CD4-positive, alpha-beta T cell treated with Interleukin-12 subunit alpha and Interleukin-12 subunit beta, for 1 hour (primary cell): ENCODE measurements at regions not wholly inside any gene's neighbourhood (a gene's known extent, or its start where the extent isn't known, plus 50 kb on each side); places are given as distances from the start of the nearest gene placed in this dataset.
"Not testable (repeated sequence)": the region's sequence is repeated elsewhere in the genome, so short reads cannot be mapped to it uniquely, and the experiment has no call there.

Experiments used
- DNase-seq: peaks from one replicate; pipeline ENCODE4 v3.0.0-alpha.2; 2020

DNA sequence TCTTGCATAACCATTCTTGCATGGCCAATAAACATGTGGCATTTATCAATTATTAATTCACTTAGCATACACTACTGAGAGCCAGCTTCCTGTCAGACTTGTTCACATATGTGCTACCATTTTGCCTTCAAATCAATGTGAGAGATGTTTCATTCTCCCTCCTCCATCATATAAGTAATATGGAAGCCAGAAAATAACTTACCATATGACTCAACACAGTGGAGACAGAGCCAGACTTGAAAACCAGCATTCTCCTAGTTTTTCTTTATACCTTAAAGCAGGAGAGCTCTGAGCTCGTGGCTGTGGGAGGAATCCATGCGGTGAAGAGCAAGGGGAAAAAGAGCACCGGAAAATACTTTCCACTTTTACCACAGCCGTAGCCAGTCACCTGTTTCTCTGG lies 215.0 kb upstream of the LRATD1 start:
- no peak for DNase-seq

DNA sequence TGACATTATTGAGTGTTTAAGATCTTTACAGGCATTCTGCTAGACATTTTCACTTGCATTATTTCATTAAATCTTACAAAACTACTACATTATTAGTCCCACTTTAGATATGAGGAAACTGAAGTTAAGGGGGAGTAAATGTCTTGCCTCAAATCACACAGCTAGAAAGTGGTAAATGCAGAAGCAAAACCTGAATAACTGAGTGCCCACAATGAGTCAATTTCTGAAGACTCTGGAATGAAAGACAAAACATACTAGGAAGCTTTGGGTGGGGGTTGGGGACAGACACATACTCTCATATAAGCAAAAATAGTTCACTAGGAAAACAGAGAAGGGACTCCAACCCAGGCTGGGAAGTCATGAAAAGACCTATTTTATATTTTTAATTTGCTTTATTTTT lies 214.4 kb upstream of the LRATD1 start:
- DNase-seq: no peak

- no peak for DNase-seq
These were observed 211.7 kb upstream of the LRATD1 start for GRCh38 chr2:14420851-14421250.

DNA sequence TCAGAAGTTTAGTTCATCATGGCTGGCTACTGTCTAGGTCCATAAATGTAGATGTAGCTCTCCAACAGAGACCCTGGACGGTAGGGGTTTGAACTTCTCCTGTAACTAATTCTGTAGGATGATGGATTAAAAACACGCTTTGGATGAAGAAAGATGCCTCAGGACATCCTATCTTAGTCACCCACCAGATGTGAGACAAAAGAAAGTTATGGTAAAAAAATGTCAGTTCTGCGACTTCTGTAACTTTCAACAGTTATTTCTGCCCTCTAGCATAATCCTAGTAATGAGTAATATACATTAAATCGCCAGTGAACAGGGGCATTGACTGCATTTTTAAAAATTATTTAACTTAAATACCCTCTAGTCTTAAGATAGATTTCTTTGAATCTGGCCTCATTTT lies 210.1 kb upstream of the LRATD1 start:
- DNase-seq: no peak

- no peak for DNase-seq
These were observed 209.2 kb upstream of the LRATD1 start for GRCh38 chr2:14423145-14423906.

DNA sequence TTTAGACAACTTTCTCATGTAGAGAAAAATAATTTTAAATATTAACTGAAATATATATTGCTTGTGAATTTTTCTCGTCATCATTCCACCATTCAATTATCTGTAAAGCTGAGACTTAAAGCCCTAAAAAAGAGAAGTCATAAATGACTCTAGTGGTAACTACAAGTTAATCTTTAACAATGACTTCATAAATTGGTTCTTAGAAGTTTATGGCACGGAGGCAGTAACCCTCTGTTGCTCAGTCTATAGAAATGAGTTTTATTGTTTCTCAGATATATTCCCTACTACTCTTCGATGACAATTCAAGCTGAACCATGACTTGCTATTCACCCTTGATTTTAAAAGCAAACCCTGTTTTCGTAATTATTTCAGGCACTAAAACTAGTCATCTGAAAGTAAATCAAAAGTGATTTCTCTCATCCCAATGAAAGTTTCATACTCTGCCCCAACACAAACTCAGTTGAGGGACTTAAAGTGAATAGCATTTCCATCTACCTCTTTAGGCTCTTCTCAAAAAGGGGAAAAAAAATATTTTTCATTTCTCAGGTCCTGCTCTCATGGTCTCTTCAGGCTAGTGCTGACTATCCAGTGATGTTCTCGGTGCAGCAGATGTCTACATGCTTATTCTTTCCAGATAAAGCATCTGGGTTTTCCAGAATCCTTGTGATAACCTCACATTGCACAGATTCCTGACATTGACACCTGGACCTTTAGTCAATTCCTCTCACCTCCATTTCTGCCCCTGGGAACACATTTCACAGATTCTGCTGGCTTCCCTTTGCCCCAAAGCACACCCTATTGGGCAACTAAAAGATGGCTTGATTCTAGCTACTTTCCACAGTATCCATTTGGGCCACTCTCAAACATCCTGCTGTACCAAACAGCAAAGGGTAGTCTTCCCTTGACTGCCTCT lies 207.8 kb upstream of the LRATD1 start:
- DNase-seq: no peak

DNA sequence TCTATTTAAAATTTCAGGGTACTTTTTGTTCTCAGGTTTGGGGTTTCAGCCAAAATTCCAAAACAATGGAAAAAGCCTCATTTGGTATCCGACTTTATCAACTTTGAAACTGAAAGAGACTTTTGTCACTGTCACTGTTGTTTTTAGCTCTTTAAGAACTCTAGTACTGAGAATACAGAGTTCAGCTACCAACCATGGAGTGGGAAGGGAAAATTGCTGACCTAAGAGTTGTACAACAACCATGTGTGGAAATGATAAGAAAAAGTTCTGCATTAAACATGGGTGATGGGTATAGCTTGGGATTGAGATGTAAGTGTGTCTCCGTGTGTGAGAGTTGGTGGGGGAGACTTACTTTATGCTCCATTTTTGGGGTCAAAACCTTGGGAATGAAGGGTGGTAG lies 206.6 kb upstream of the LRATD1 start:
- DNase-seq: no peak

DNA sequence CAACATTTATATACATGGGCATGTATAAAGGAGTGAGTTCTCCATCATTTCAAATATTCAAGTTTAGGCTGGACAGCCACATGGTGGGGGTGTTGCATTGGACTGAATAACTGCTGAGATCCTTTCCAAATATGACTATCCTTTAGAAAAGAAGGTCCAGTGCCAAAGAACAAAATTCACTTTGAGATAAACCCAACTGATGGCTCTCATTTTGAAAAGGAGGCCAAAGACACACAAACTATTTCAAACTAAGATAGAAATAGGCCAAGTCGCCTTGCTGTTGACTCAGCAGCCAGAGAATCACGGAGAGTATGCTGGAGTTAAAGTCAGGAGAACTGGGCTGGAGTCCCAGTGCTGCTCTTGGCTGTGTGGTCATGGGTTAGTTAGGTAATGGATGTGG lies 204.5 kb upstream of the LRATD1 start:
- no peak for DNase-seq

- no peak for DNase-seq
These were observed 198.5 kb upstream of the LRATD1 start for GRCh38 chr2:14433946-14434495.

DNA sequence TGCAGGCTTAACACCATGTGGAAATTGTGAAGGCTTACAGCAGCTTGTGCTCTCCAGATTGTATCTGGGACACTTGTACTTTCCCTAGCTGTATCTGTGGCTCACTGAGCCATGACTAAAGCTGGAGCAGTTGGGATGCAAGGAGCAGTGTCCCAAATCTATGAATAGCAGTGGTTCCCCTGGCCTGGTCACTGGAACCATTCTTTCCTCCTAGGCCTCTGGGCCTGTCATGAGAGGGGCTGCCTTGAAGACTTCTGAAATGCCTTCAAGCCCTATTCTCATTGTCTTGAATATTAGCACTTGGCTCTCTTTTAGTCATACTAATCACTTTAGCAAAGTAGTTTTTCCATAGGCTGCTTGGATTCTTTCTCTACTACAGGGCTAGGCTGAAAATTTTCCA lies 186.8 kb upstream of the LRATD1 start:
- DNase-seq: no peak

DNA sequence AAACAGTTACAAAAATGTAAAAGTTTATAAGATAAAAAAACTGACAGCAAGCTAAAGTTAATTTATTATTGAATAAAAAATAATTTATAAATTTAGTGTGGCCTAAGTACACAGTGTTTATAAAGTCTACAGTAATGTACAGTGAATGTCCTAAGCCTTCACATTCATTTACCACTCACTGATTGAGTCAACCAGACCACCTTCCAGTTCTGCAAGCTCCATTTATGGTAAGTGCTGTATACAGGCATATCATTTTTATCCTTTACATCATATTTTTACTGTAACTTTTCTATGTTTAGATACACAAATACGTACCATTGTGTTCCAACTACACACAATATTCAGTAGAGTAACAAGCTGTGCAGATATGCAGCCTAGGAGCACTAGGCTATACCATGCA lies 184.2 kb upstream of the LRATD1 start:
- DNase-seq: no peak

DNA sequence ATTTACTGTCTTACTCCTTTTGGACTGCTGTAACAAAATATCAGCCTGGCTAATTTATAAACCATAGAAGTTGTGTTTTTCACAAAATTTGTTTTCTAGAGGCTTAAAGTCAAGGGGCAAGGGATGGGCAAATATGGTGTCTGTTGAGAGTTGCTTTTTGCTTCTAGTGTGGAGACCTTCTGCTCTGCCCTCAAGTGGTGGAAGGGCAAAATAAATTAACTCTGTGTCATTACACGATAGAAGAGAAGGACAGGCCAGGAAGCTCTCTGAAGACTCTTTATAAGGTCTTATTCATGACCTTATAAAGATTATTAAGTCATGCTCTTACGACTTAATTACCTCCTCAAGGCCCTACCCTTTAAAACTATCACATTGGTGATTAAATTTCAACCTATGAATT lies 181.2 kb upstream of the LRATD1 start:
- no peak for DNase-seq

DNA sequence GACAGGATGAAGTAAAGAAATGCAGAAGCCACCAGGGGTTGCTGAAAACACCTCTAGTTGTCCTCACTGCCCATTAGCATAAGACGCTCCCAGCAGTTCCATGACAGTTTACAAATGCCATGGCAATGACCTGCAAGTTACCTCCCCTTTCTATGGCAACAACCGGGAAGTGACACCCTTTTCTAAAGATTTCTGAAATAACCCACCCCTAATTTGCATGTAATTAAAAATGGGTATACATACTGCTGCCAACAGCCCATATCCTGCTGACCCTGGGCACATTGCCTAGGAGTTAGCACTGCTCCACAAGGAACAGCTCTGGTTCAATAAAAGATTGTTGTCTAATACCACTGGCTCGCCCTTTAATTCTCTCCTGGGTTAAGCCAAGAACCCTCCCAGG lies 178.3 kb upstream of the LRATD1 start:
- no peak for DNase-seq

DNA sequence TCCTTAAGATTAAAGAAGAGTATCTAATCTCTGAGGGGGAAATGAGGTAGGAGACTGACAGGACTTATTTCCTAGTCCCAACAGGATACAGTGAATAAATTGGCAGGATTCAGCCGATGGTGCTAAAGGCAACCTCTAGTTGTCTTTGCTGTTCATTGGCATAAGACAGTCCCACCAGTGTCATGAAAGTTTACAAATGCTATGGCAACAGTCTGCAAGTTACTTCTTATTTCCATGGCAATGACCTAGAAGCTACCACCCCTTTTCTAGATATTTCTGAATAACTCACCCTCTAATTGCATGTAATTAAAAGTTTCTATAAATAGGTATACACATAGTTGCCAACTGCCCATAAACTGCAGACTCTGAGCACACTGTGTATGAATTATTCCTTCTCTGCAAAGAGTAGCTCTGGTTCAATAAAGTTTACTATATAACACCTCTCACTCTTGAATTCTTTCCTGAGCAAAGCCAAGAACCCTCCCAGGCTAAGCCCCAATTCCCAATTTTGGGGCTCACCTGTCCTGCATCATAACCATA lies 172.7 kb upstream of the LRATD1 start:
- DNase-seq: no peak

- DNase-seq: no peak
These were observed 156.5 kb upstream of the LRATD1 start for GRCh38 chr2:14475994-14476393.

DNA sequence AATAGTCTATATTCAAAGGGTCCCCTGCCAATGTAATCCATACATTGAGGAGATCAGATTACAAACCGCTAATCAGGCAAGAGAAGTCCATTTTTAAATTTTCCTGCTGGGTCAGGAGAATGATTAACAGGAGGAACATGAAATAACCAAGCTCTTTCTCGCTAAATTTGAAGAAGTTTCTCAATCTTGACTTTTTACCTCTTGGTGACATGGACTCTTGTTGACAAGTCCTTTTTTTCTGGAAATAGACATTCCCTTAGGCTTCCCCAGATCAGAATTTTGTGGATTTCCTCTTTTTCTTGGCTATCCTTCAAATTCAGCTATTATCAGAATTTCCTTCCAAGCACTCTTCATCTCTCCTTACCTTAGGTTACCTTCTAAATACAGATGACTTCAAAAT lies 153.0 kb upstream of the LRATD1 start:
- DNase-seq: no peak

GRCh38 chr2:14480120-14480519 lies 152.4 kb upstream of the LRATD1 start:
- no peak for DNase-seq

- no peak for DNase-seq
These were observed 151.6 kb upstream of the LRATD1 start for GRCh38 chr2:14480906-14481305.

DNA sequence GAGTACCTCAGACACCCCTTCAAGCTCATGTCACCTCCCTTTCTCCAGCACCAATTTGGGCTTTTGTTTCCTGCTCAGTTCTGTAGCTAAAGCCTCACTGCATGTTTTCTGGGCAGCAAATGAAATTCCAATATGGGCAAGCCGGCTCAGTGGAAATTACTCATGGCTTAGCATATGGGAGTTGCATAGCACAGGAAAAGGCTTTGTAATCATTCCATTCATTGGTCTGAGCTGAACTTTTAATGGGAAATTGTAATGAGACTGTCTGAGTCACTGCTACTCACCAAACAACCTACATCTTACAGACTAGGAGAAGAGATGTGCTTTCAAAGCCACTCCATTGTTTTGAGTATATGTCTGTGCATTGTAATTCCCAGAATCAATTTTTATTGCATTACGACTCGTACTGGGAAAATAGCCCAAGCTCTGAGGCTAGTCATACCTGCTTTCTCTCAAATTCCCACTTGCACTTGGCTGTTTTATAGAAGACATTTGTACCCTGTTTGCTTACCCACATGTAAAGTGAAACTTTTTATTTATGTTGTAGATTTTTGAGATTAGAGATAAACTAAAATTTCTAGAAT lies 139.5 kb upstream of the LRATD1 start:
- DNase-seq: no peak

DNA sequence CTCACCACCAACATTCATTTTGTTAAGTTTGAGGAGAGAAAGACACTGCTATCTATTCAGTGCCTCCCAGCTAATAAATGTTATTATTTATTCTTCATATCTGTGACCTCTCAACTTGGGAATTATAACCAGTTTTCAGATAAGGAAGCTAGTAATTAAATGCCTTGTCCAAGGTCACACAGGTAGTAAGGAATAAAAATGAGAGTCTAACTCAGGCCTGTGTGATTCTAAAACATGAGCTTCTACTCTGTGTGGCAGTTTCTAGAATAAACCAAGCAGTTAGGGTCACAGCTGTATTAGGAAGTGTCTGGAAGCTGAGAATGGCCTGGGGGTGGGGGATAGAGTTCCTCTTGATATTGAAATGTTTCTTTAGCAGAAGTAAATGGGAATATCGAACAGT lies 137.8 kb upstream of the LRATD1 start:
- DNase-seq: no peak

GRCh38 chr2:14501061-14501460 lies 131.5 kb upstream of the LRATD1 start:
- DNase-seq: no peak

GRCh38 chr2:14506955-14507354 lies 125.6 kb upstream of the LRATD1 start:
- not testable (repeated sequence) for DNase-seq

DNA sequence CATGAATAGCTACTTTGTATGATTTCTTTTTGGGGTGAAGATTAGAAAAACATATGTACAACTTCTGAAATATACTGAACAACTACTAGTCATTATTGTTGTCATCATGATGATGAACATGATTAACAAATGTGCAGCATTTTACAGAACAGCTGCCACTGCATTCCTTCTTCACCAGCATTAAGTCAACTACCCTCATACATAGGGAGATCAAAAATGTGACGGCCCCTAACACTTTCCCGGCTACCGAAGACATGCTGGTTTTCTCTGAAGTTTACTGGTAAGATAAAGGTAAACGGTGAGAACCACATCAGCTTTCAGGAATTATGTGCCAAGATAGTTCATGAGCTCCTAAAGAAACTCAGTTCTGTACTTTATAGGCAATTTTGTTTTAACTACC lies 121.0 kb upstream of the LRATD1 start:
- no peak for DNase-seq
